ENCODE measurements at regions not wholly inside any gene's neighbourhood (a gene's known extent, or its start where the extent isn't known, plus 50 kb on each side); places are given as distances from the start of the nearest gene placed in this dataset.
A peak's percentile ranks its signal among the peaks of the same experiment; 100 is the strongest.

DNA sequence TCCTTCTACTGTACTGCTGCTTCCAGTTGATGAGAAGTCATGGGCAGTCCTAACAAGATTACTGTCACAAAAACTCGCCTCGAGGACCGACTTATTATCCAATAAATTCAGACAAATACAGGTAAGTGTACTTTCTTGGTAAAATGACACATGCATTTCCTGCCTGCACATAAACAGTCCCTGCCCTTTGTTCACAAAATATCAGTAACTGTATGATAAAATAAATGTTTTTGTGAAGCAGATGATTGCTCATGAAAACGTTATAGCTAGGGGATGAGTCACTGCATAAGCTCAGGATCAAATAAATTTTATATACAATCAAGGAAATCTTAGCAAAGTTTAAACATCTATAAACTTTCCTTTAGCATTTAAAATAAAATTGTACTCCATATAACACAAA, 164.5 kb upstream of the RIPOR2 start:
- DNase-seq (ENCODE audit: unreplicated experiment): peak; percentile 7
- Mint-ChIP-seq H3K4me3 (ENCODE audit: unreplicated experiment) (no peak overlapping the region), H3K27ac (ENCODE audit: low read depth, unreplicated experiment) (no peak overlapping the region), H3K36me3 (ENCODE audit: insufficient read depth, unreplicated experiment) (no peaks in the 10 kb centered on the region), H3K27me3 (ENCODE audit: insufficient read depth, unreplicated experiment) (no peaks in the 10 kb centered on the region), H3K4me1 (ENCODE audit: insufficient read depth, unreplicated experiment) (peaks cover 6% of the 10 kb centered on the region), H3K9me3 (ENCODE audit: unreplicated experiment) (no peaks in the 10 kb centered on the region)
- BruUV-seq (replicated peaks): no TSS peak
- intact Hi-C loops (cut with micrococcal nuclease): no loop called here
- ChIA-PET POLR2A (interaction anchor here (0.7 to 1.0 kb wide), 2 partner anchors 12 to 76 kb away, joined by 3 to 4 read pairs; no protein-coding TSS in a partner anchor), CTCF (no interaction called here)
- TF ChIP-seq, protein P1, sequence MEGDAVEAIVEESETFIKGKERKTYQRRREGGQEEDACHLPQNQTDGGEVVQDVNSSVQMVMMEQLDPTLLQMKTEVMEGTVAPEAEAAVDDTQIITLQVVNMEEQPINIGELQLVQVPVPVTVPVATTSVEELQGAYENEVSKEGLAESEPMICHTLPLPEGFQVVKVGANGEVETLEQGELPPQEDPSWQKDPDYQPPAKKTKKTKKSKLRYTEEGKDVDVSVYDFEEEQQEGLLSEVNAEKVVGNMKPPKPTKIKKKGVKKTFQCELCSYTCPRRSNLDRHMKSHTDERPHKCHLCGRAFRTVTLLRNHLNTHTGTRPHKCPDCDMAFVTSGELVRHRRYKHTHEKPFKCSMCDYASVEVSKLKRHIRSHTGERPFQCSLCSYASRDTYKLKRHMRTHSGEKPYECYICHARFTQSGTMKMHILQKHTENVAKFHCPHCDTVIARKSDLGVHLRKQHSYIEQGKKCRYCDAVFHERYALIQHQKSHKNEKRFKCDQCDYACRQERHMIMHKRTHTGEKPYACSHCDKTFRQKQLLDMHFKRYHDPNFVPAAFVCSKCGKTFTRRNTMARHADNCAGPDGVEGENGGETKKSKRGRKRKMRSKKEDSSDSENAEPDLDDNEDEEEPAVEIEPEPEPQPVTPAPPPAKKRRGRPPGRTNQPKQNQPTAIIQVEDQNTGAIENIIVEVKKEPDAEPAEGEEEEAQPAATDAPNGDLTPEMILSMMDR (IDR thresholded peaks at IDR 0.05; ENCODE audit: unreplicated experiment): no peak

DNA sequence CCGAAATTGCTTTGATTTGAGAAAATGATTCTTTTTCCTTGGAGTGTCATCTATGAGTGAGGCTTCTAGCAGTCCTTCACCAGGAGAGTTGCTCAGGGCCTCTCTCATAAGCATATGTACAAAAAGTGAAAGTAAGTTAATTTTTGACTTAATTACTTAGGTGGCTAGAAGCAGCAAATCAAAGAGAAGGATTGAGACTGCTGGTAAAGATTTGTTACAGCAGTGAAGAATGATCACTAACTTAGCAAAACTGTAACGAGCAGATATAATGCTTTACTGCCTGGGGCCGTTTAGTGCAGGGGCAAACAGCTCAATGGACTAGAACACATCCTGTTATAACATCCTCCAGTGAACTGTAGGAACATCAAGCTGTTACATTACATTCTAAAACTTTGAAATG, 167.8 kb upstream of the RIPOR2 start:
- CTCF ChIA-PET: no interaction called here
- Mint-ChIP-seq H3K9me3 (ENCODE audit: unreplicated experiment) (no peaks in the 10 kb centered on the region), H3K4me3 (ENCODE audit: unreplicated experiment) (no peak overlapping the region), H3K27me3 (ENCODE audit: insufficient read depth, unreplicated experiment) (no peaks in the 10 kb centered on the region), H3K36me3 (ENCODE audit: insufficient read depth, unreplicated experiment) (no peaks in the 10 kb centered on the region), H3K4me1 (ENCODE audit: insufficient read depth, unreplicated experiment) (peaks cover 6% of the 10 kb centered on the region), H3K27ac (ENCODE audit: low read depth, unreplicated experiment) (no peak overlapping the region)
- intact Hi-C loops (cut with micrococcal nuclease): no loop called here
- DNase-seq (ENCODE audit: unreplicated experiment): no peak
- TF ChIP-seq, protein P1 (IDR thresholded peaks at IDR 0.05; ENCODE audit: unreplicated experiment): no peak
- BruUV-seq (replicated peaks): no TSS peak
- POLR2A ChIA-PET: interaction anchor here (0.5 kb wide), 1 partner anchor 1114 kb away, joined by 3 read pairs; no protein-coding TSS in a partner anchor

DNA sequence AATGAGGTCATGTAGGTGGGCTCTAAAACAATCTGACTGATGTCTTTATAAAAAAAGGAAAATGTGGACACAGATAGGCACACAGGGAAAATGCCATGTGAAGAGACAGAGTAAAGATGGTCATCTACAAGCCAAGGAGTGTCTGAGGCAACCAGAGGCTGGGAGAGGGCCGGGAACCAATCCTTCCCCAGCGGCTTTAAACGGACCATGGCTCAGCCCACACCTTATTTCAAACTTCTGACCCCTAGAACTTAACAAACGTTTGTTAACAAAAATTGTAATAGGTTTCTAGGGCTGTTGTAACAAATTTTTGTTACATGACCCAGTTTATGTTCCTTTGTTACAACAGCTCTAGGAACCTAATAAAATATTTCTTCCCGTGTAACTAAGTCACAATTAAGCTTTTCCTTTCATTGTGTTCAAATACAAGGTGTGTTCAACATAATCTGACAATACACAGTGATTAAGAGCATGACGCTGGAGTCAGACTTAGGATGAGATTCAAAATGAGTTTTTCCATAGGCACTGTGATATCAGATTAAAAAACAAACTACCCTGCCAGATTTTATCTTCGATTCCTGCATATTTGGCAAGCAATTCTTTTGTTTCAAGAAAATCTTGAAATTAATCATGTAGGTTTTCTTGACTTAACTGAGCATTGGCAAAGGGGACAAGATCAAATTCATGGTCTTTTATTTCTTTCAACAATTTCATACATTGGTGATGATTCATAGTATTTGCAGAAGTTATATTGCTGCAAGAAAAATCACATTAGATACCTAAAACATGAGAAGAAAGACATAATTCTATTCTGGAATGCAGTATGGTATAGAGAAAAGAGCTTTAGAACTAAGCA, 169.5 kb upstream of the RIPOR2 start:
- Mint-ChIP-seq H3K4me3 (ENCODE audit: unreplicated experiment) (no peak overlapping the region), H3K27ac (ENCODE audit: low read depth, unreplicated experiment) (no peak overlapping the region), H3K27me3 (ENCODE audit: insufficient read depth, unreplicated experiment) (no peaks in the 10 kb centered on the region), H3K4me1 (ENCODE audit: insufficient read depth, unreplicated experiment) (no peaks in the 10 kb centered on the region), H3K9me3 (ENCODE audit: unreplicated experiment) (no peaks in the 10 kb centered on the region), H3K36me3 (ENCODE audit: insufficient read depth, unreplicated experiment) (no peaks in the 10 kb centered on the region)
- intact Hi-C loops (cut with micrococcal nuclease): no loop called here
- POLR2A ChIA-PET: interaction anchor here (0.7 kb wide), 1 partner anchor 14 kb away, joined by 3 read pairs; no protein-coding TSS in a partner anchor
- TF ChIP-seq, protein P1 (IDR thresholded peaks at IDR 0.05; ENCODE audit: unreplicated experiment): no peak
- DNase-seq (ENCODE audit: unreplicated experiment): no peak
- CTCF ChIA-PET: interaction anchor here (0.6 to 1.2 kb wide), 2 partner anchors 34 to 716 kb away, joined by 3 read pairs; no protein-coding TSS in a partner anchor
- no TSS peak for BruUV-seq (replicated peaks)

DNA sequence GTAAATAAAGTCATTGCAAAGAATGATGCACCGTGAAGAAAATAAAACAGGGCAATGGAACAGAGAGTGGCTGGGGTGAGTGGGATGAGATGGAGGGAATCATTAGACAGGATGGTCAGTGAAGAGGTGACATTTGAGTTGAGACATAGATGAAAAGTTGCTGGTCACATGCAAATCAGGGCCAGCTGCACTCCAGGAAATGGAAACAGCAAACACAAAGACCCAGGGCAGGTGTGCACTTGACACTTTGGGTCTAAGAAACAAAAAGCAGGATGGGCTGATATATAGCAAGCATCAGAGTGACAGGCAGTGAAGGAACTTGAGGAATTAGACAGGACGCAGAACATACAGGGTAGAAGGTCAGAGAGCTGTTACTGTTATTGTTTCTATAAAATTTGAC, 171.5 kb upstream of the RIPOR2 start:
- ChIA-PET POLR2A (no interaction called here), CTCF (no interaction called here)
- no peaks in the 10 kb centered on the region for H3K9me3 Mint-ChIP-seq (ENCODE audit: unreplicated experiment)
- no peak overlapping the region for H3K4me3 Mint-ChIP-seq (ENCODE audit: unreplicated experiment)
- no peak for DNase-seq (ENCODE audit: unreplicated experiment)
- H3K27me3 Mint-ChIP-seq (ENCODE audit: insufficient read depth, unreplicated experiment): no peaks in the 10 kb centered on the region
- intact Hi-C loops (cut with micrococcal nuclease): no loop called here
- TF ChIP-seq, protein P1 (IDR thresholded peaks at IDR 0.05; ENCODE audit: unreplicated experiment): no peak
- H3K36me3 Mint-ChIP-seq (ENCODE audit: insufficient read depth, unreplicated experiment): no peaks in the 10 kb centered on the region
- no peak overlapping the region for H3K27ac Mint-ChIP-seq (ENCODE audit: low read depth, unreplicated experiment)
- no peaks in the 10 kb centered on the region for H3K4me1 Mint-ChIP-seq (ENCODE audit: insufficient read depth, unreplicated experiment)
- no TSS peak for BruUV-seq (replicated peaks)
